ENCODE measurements at regions not wholly inside any gene's neighbourhood (a gene's known extent, or its start where the extent isn't known, plus 50 kb on each side); places are given as distances from the start of the nearest gene placed in this dataset.

DNA sequence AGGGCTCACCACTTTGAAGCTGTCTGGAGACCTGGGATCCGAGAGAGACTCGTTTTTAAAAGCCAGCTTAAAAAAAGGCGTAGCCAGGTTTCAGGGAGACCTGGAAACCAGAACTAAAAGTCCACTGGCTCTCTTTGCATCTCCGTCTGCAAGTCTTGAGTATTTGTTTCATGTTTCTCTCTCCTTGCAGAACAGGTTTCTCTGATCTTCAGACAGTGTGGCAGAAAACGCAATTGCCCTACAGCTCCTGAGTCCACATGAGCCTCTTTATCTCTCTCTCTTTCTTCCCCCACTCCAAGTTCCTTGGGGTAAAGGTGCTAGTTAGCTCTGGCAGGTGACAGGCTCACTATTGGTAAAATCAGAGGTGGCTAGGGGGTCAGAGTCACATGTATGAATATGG is 67.0 kb upstream of the AMPD3 start:
- H3K9me2 ChIP-seq (ENCODE audit: insufficient read depth, low read length), result no peaks in the 10 kb centered on the region
- H3K4me2 ChIP-seq (ENCODE audit: low read length), result no peak overlapping the region
- ChIA-PET CTCF (ENCODE audit: unreplicated experiment) (no interaction called here), POLR2A (interaction anchor here (0.6 to 1.4 kb wide), 2 partner anchors 9 to 184 kb away, joined by 3 to 5 read pairs; no protein-coding TSS in a partner anchor)
- no peak for TF ChIP-seq EZH2phosphoT487 (IDR thresholded peaks at IDR 0.05; ENCODE audit: borderline replicate concordance, low read depth, low read length)
- TF ChIP-seq, protein P1, sequence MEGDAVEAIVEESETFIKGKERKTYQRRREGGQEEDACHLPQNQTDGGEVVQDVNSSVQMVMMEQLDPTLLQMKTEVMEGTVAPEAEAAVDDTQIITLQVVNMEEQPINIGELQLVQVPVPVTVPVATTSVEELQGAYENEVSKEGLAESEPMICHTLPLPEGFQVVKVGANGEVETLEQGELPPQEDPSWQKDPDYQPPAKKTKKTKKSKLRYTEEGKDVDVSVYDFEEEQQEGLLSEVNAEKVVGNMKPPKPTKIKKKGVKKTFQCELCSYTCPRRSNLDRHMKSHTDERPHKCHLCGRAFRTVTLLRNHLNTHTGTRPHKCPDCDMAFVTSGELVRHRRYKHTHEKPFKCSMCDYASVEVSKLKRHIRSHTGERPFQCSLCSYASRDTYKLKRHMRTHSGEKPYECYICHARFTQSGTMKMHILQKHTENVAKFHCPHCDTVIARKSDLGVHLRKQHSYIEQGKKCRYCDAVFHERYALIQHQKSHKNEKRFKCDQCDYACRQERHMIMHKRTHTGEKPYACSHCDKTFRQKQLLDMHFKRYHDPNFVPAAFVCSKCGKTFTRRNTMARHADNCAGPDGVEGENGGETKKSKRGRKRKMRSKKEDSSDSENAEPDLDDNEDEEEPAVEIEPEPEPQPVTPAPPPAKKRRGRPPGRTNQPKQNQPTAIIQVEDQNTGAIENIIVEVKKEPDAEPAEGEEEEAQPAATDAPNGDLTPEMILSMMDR (conservative IDR thresholded peaks at IDR 0.05; ENCODE audit: low read length), result no peak
- intact Hi-C loops (cut with micrococcal nuclease; ENCODE audit: unreplicated experiment), result no loop called here
- no peak overlapping the region for H3K27ac ChIP-seq (ENCODE audit: low read depth, low read length, poor library complexity, severe bottlenecking)
- no peaks in the 10 kb centered on the region for H3K9me3 ChIP-seq (ENCODE audit: low read length)
- no peaks in the 10 kb centered on the region for H4K20me1 ChIP-seq (ENCODE audit: insufficient read depth, low read length)
- H3K4me1 ChIP-seq (ENCODE audit: insufficient read depth, low read length, poor library complexity, severe bottlenecking), result no peaks in the 10 kb centered on the region
- H3K4me3 ChIP-seq (ENCODE audit: low read depth, low read length, poor library complexity, severe bottlenecking), result no peak overlapping the region
- no TSS peak for BruUV-seq (replicated peaks)
- H3K36me3 ChIP-seq (ENCODE audit: insufficient read depth, low read length), result no peaks in the 10 kb centered on the region
- H3K79me2 ChIP-seq (ENCODE audit: insufficient read depth, low read depth, low read length), result no peaks in the 10 kb centered on the region
- DNase-seq (ENCODE audit: low spot score), result no peak
- H2AFZ ChIP-seq (ENCODE audit: low read length), result no peak overlapping the region

DNA sequence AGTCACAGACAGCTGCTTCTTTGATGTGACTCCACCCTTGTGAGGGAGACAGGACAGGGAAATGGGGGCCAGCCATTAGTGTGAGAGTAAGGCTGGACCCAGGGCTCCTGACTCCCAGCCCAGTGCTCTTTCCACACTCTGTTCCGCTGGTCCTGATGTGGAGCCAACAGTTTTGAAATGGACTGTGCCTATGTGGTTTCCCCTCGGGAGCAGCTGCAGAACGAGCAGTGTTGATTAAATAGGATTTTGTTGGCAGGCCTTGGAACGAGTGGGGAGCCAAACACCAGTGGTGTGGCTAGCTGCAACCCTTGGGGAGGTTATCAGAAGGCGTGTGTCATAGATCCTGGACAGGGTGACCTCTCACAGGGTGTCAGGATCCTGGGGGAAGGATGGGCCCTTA is 66.5 kb upstream of the AMPD3 start:
- CTCF ChIA-PET (ENCODE audit: unreplicated experiment), result no interaction called here
- no TSS peak for BruUV-seq (replicated peaks)

DNA sequence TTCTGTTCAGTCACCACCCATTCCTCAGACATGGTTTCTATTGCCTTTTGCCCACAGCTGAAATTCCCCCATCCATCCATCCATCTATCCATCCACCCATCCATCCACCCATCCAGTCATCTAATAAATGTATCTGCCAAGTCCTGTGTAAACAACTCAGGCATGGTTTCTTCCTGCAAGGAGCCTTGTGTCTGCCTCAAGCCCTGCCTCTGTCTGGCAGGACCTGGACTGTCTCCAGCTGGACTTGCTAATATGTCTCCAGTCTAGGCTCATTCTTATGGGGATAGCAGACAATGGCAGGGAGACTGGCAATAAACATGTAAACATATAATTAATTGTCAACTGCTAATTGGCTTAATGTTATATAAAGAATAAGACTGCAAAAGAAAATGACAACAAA is 64.7 kb upstream of the AMPD3 start:
- BruUV-seq (replicated peaks), result no TSS peak
- ChIA-PET CTCF (ENCODE audit: unreplicated experiment) (no interaction called here), POLR2A (interaction anchor here (1.6 kb wide), 1 partner anchor 11 kb away, joined by 3 read pairs; no protein-coding TSS in a partner anchor)
- no peaks in the 10 kb centered on the region for H3K36me3 ChIP-seq (ENCODE audit: insufficient read depth, low read length)
- TF ChIP-seq EZH2phosphoT487 (IDR thresholded peaks at IDR 0.05; ENCODE audit: borderline replicate concordance, low read depth, low read length), result no peak
- TF ChIP-seq, protein P1 (conservative IDR thresholded peaks at IDR 0.05; ENCODE audit: low read length), result no peak
- H2AFZ ChIP-seq (ENCODE audit: low read length), result no peak overlapping the region
- H3K79me2 ChIP-seq (ENCODE audit: insufficient read depth, low read depth, low read length), result no peaks in the 10 kb centered on the region
- no peak for DNase-seq (ENCODE audit: low spot score)
- H3K9me3 ChIP-seq (ENCODE audit: low read length), result no peaks in the 10 kb centered on the region
- H3K4me1 ChIP-seq (ENCODE audit: insufficient read depth, low read length, poor library complexity, severe bottlenecking), result no peaks in the 10 kb centered on the region
- intact Hi-C loops (cut with micrococcal nuclease; ENCODE audit: unreplicated experiment), result no loop called here
- H3K27ac ChIP-seq (ENCODE audit: low read depth, low read length, poor library complexity, severe bottlenecking), result no peak overlapping the region
- H3K9me2 ChIP-seq (ENCODE audit: insufficient read depth, low read length), result no peaks in the 10 kb centered on the region
- no peak overlapping the region for H3K4me2 ChIP-seq (ENCODE audit: low read length)
- H4K20me1 ChIP-seq (ENCODE audit: insufficient read depth, low read length), result no peaks in the 10 kb centered on the region
- no peak overlapping the region for H3K4me3 ChIP-seq (ENCODE audit: low read depth, low read length, poor library complexity, severe bottlenecking)

More for the DNA sequence above, 66.5 kb upstream of the AMPD3 start:
- H3K9me3 ChIP-seq (ENCODE audit: low read length), result no peaks in the 10 kb centered on the region
- POLR2A ChIA-PET, result interaction anchor here (0.6 to 1.4 kb wide), 2 partner anchors 9 to 185 kb away, joined by 3 to 5 read pairs; no protein-coding TSS in a partner anchor
- H3K27ac ChIP-seq (ENCODE audit: low read depth, low read length, poor library complexity, severe bottlenecking), result no peak overlapping the region
- H3K79me2 ChIP-seq (ENCODE audit: insufficient read depth, low read depth, low read length), result no peaks in the 10 kb centered on the region
- DNase-seq (ENCODE audit: low spot score), result no peak
- TF ChIP-seq EZH2phosphoT487 (IDR thresholded peaks at IDR 0.05; ENCODE audit: borderline replicate concordance, low read depth, low read length), result no peak
- TF ChIP-seq, protein P1 (conservative IDR thresholded peaks at IDR 0.05; ENCODE audit: low read length), result no peak
- no peaks in the 10 kb centered on the region for H3K36me3 ChIP-seq (ENCODE audit: insufficient read depth, low read length)
- H3K4me3 ChIP-seq (ENCODE audit: low read depth, low read length, poor library complexity, severe bottlenecking), result no peak overlapping the region
- no peaks in the 10 kb centered on the region for H3K4me1 ChIP-seq (ENCODE audit: insufficient read depth, low read length, poor library complexity, severe bottlenecking)
- H4K20me1 ChIP-seq (ENCODE audit: insufficient read depth, low read length), result no peaks in the 10 kb centered on the region
- no peaks in the 10 kb centered on the region for H3K9me2 ChIP-seq (ENCODE audit: insufficient read depth, low read length)
- intact Hi-C loops (cut with micrococcal nuclease; ENCODE audit: unreplicated experiment), result no loop called here
- H2AFZ ChIP-seq (ENCODE audit: low read length), result no peak overlapping the region
- no peak overlapping the region for H3K4me2 ChIP-seq (ENCODE audit: low read length)
